ENCODE measurements at regions not wholly inside any gene's neighbourhood (a gene's known extent, or its start where the extent isn't known, plus 50 kb on each side); places are given as distances from the start of the nearest gene placed in this dataset.
A peak's percentile ranks its signal among the peaks of the same experiment; 100 is the strongest.

DNA sequence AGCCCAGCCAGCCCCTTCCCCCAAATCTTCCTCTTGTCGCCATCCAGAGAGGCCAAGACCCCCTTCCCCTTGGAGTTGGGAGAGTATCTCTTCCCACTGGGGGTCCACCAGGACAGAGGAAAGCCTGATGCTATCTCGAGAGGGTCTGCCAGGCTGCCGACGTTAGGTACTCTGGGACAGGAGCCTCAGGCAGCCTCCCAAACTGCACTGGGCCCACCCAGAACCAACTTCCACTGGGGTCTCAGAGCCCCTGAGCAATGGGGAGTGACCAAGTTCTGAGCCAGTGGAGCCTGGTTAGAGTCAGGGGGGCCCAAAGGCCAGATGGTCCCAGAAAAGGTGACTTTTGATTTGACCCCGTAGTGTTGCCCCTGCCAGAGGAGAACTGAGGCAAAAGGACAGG lies 189.1 kb downstream of the INHBB start:
- H3K36me3 ChIP-seq = no peaks in the 10 kb centered on the region
- H3K4me3 ChIP-seq = no peak overlapping the region
- TF ChIP-seq EP300 (IDR thresholded peaks at IDR 0.05) (no peak), POLR2AphosphoS5 (IDR thresholded peaks at IDR 0.05) (no peak), POLR2A (IDR thresholded peaks at IDR 0.05) (no peak)
- TF ChIP-seq, protein P1, sequence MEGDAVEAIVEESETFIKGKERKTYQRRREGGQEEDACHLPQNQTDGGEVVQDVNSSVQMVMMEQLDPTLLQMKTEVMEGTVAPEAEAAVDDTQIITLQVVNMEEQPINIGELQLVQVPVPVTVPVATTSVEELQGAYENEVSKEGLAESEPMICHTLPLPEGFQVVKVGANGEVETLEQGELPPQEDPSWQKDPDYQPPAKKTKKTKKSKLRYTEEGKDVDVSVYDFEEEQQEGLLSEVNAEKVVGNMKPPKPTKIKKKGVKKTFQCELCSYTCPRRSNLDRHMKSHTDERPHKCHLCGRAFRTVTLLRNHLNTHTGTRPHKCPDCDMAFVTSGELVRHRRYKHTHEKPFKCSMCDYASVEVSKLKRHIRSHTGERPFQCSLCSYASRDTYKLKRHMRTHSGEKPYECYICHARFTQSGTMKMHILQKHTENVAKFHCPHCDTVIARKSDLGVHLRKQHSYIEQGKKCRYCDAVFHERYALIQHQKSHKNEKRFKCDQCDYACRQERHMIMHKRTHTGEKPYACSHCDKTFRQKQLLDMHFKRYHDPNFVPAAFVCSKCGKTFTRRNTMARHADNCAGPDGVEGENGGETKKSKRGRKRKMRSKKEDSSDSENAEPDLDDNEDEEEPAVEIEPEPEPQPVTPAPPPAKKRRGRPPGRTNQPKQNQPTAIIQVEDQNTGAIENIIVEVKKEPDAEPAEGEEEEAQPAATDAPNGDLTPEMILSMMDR (IDR thresholded peaks at IDR 0.05) = no peak
- peaks cover 4% of the 10 kb centered on the region for H3K27me3 ChIP-seq
- no CpG with 5 or more reads among the region's 5 CpGs for WGBS, 2 donors (ENCODE audit: low coverage in 1 of 2)
- no peak overlapping the region for H3K27ac ChIP-seq
- H3K4me1 ChIP-seq = peaks cover 0 to 7% (median 5%) of the 10 kb centered on the region in 3 donors
- H3K9me3 ChIP-seq = no peaks in the 10 kb centered on the region
- no peak for ATAC-seq

DNA sequence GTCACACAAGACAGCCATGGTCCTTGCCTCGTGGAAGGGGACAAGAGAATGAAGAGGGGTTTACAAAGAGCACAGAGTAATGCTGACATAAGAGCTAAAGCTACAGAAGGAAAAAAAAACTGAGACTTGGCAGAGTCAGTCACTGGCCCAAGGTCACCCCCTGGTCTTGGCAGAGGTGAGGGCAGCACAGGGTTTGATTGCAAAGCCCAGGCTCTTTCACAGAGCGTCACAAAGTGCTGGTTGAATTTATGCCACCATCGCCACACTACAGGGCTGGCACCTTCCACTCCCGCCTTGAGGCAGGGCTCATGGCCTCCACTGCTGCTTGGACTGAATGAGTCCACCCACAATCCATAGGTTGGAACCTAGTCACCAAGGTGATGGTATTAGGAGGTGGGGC lies 190.2 kb downstream of the INHBB start:
- H3K27me3 ChIP-seq = peaks cover 4% of the 10 kb centered on the region
- no peak for ATAC-seq
- WGBS, 2 donors (ENCODE audit: low coverage in 1 of 2) = 87 to 100% methylated on average over 2 to 3 of the region's 4 CpGs
- peaks cover 0 to 18% (median 14%) of the 10 kb centered on the region in 3 donors for H3K4me1 ChIP-seq
- H3K4me3 ChIP-seq = no peak overlapping the region
- no peaks in the 10 kb centered on the region for H3K36me3 ChIP-seq
- H3K27ac ChIP-seq = no peak overlapping the region
- H3K9me3 ChIP-seq = no peaks in the 10 kb centered on the region
- TF ChIP-seq POLR2AphosphoS5 (IDR thresholded peaks at IDR 0.05) = no peak
- TF ChIP-seq EP300 (IDR thresholded peaks at IDR 0.05) = no peak
- no peak for TF ChIP-seq POLR2A (IDR thresholded peaks at IDR 0.05)
- TF ChIP-seq, protein P1 (IDR thresholded peaks at IDR 0.05) = no peak

DNA sequence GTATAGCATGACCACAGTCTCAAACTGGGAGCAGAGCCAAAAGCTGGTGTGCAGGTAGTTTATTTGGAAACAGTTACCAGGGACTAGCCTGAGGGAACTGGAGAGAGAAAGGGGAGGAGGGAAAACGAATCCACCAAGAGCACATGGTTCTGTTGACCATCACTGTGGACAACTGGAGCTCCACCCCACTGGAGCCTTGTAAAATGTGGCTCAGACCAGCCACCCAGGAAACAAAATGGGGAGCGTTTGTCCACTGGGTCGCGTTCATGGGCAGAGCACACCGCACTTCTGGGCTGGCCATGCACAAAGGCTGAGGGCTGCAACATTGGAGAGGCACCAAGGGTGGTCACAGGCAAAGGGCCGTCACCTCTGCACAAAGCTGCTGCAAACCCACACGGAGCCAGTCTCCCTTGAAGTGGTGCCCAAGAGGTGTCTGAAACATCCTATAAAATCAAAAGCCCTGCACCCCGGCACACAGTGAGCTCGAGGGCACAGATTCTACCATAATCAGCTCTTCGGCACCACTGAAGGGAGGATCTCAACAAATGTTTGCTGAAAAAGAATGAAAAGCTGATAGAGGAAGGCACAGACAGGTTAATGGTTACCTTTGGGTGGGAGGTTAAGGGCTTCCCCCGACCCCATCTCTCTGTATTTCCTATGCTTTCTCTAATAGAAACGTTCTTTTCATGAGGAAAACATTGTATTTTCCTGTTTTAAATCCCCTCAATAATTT lies 192.9 kb downstream of the INHBB start:
- Histone ChIP-seq H3K36me3 (no peaks in the 10 kb centered on the region), H3K4me1 (peaks cover 0 to 20% (median 14%) of the 10 kb centered on the region in 3 donors), H3K27me3 (peaks cover 4% of the 10 kb centered on the region), H3K4me3 (no peak overlapping the region), H3K27ac (no peak overlapping the region), H3K9me3 (no peaks in the 10 kb centered on the region)
- ATAC-seq = no peak
- no peak for TF ChIP-seq POLR2AphosphoS5 (IDR thresholded peaks at IDR 0.05)
- 57 to 66% methylated on average over 3 to 6 of the region's 12 CpGs for WGBS, 2 donors (ENCODE audit: low coverage in 1 of 2)

DNA sequence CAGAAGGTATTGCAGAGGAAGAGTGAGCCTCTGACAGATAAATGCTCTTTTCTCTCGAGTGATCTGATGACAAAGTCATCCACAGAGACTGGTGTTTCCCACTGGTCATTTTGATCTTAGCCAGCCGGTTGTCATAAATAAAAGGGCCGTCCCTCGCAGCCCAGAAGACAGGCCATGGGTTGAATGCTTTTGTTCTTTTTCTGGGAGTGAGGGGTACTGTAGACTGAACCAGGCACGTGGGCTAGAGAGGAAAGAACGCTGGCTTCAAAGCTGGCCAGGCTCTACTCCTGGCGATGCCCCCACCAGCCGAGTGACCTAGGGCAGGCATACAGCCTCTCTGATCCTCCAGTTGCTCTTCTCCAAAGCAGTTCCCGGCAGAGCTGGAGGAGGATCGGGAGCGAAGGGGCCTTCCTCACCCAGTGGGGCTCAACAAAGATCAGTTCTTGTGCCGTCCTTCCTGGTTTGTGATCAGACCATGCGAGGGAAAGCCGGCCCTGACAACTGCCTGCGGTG lies 193.5 kb downstream of the INHBB start:
- peaks cover 4% of the 10 kb centered on the region for H3K27me3 ChIP-seq
- H3K9me3 ChIP-seq = no peaks in the 10 kb centered on the region
- no peaks in the 10 kb centered on the region for H3K36me3 ChIP-seq
- peaks cover 0 to 20% (median 14%) of the 10 kb centered on the region in 3 donors for H3K4me1 ChIP-seq
- no peak for TF ChIP-seq EP300 (IDR thresholded peaks at IDR 0.05)
- TF ChIP-seq POLR2AphosphoS5 (IDR thresholded peaks at IDR 0.05) = no peak
- no peak for TF ChIP-seq POLR2A (IDR thresholded peaks at IDR 0.05)
- TF ChIP-seq, protein P1 (IDR thresholded peaks at IDR 0.05) = no peak
- no peak overlapping the region for H3K27ac ChIP-seq
- no peak overlapping the region for H3K4me3 ChIP-seq
- 70 to 72% methylated on average over 4 to 9 of the region's 15 CpGs for WGBS, 2 donors (ENCODE audit: low coverage in 1 of 2)
- ATAC-seq = no peak

DNA sequence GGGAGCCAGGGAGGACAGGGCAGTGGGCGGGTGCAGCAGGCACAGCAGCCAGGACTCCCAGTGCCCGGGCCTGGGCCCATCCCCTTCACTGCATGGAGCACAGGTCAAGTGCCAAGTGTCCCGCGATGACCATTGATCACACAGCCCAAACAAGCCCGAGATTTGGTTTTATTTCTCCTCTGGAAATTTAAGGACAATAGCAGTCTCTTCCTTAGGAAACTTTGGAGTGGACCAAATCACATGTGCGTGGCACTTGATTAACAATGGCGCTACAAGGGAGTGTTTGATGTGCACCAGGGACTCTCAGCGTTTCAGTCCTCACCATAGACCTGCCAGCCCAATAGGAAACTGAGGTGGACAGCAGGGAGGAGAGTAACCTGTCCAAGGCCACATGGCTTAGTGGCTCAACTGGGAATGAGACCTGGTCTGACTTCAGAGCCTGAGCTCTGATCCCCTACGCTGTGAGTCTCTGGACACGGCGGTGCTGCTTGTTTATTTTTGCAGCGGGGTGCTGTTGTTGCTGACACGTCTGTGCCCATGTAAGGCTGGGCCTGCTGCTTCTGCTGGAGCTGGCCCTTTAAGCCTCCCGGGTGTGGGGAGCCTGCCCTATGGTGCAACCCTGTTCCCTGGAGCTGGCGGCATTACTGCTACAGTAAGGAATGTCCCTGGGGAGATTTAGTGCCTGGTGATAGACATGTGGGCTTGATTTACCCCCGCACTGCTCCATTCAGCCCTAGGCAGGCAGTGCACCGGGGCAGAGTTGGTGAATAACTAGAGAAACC lies 194.2 kb downstream of the INHBB start:
- peaks cover 0 to 20% (median 14%) of the 10 kb centered on the region in 3 donors for H3K4me1 ChIP-seq
- H3K27me3 ChIP-seq = peaks cover 4% of the 10 kb centered on the region
- ATAC-seq = peak; percentile 83
- H3K36me3 ChIP-seq = no peaks in the 10 kb centered on the region
- peak; percentile 79 for TF ChIP-seq POLR2AphosphoS5 (IDR thresholded peaks at IDR 0.05)
- TF ChIP-seq EP300 (IDR thresholded peaks at IDR 0.05) = no peak
- H3K4me3 ChIP-seq = no peak overlapping the region
- peak overlapping the region in 2 of 4 donors; percentile 7 to 14 for H3K27ac ChIP-seq
- no peaks in the 10 kb centered on the region for H3K9me3 ChIP-seq
- WGBS, 2 donors (ENCODE audit: low coverage in 1 of 2) = 74% methylated on average over 6 of the region's 17 CpGs; no CpG with 5 or more reads in 1 of the 2 donors

Data from gastroesophageal sphincter (tissue), 4 donors.